ENCODE measurements at regions not wholly inside any gene's neighbourhood (a gene's known extent, or its start where the extent isn't known, plus 50 kb on each side); places are given as distances from the start of the nearest gene placed in this dataset.
"Not testable (repeated sequence)": the region's sequence is repeated elsewhere in the genome, so short reads cannot be mapped to it uniquely, and the experiment has no call there.

DNA sequence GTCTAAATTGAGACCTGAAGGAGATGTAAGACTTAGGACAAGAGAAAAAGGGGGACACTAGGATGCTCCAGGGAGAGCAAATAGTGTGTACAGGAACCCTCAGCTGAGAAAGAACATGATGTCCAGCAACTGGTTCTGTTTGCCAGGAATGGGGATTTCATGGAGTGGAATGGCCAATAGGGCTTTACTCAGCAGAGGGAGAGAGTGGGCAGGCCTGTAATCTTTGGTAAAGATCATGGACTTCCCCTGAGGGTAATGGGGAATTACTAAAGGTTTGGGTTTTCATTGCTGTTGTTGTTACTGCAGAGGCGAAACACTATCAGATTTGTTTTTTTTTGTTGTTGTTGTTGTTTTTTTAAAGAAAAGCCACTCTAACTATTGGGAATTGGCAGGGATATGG, 99.0 kb downstream of the SCN11A start:
- Histone ChIP-seq H3K27ac (no peak overlapping the region), H3K9ac (no peak overlapping the region), H3K27me3 (ENCODE audit: insufficient read depth, low read depth) (no peaks in the 10 kb centered on the region), H3K79me2 (ENCODE audit: insufficient read depth, low read depth) (no peaks in the 10 kb centered on the region), H3K36me3 (ENCODE audit: insufficient read depth) (no peaks in the 10 kb centered on the region), H2AFZ (ENCODE audit: low read depth) (no peak overlapping the region), H3K4me1 (ENCODE audit: low read depth, poor library complexity, severe bottlenecking) (no peaks in the 10 kb centered on the region), H3K4me2 (no peak overlapping the region), H4K20me1 (ENCODE audit: insufficient read depth) (no peaks in the 10 kb centered on the region), H3K4me3 (IDR thresholded peaks at IDR 0.05; ENCODE audit: insufficient read depth, low read depth, low read length) (no peak overlapping the region)
- no peak for TF ChIP-seq CTCF (conservative IDR thresholded peaks at IDR 0.05; ENCODE audit: low read depth, low read length)

DNA sequence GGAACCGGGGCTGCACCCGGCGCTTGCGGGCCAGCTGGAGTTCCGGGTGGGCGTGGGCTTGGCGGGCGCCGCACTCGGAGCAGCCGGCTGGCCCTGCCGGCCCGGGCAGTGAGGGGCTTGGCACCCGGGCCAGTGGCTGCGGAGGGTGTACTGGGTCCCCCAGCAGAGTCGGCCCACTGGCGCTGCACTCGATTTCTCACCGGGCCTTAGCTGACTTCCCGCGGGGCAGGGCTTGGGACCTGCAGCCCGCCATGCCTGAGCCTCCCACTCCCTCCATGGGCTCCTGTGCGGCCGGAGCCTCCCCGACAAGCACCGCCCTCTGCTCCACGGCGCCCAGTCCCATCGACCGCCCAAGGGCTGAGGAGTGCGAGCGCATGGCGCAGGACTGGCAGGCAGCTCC, 100.6 kb downstream of the SCN11A start:
- not testable (repeated sequence) for H3K9ac ChIP-seq; H3K4me3 ChIP-seq (IDR thresholded peaks at IDR 0.05; ENCODE audit: insufficient read depth, low read depth, low read length); H3K79me2 ChIP-seq (ENCODE audit: insufficient read depth, low read depth); H4K20me1 ChIP-seq (ENCODE audit: insufficient read depth); H3K36me3 ChIP-seq (ENCODE audit: insufficient read depth); H2AFZ ChIP-seq (ENCODE audit: low read depth); H3K4me1 ChIP-seq (ENCODE audit: low read depth, poor library complexity, severe bottlenecking); H3K4me2 ChIP-seq; H3K27me3 ChIP-seq (ENCODE audit: insufficient read depth, low read depth); H3K27ac ChIP-seq

DNA sequence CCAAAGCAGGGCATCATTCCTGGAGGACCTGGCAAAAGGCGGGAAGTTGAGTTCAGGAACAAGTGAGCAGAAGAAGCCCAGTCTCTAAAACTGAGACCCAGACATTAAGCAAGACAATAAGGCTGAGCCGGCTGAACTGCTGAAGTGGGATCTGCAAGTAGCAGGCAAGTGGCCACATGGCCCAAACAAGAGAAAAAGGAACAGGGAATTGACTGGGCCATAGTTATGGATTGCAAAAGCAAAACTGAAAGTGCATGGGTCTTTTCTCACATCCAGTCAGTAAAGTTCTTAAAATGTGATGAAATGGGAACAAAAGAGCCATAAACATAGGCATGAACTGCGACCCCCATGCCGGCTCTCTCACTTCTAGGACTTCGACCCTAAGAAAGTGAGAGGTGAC, 101.2 kb downstream of the SCN11A start:
- Histone ChIP-seq H3K36me3 (ENCODE audit: insufficient read depth) (no peaks in the 10 kb centered on the region), H3K4me1 (ENCODE audit: low read depth, poor library complexity, severe bottlenecking) (no peaks in the 10 kb centered on the region), H3K9ac (no peak overlapping the region), H2AFZ (ENCODE audit: low read depth) (no peak overlapping the region), H3K4me3 (IDR thresholded peaks at IDR 0.05; ENCODE audit: insufficient read depth, low read depth, low read length) (no peak overlapping the region), H3K4me2 (no peak overlapping the region), H3K79me2 (ENCODE audit: insufficient read depth, low read depth) (no peaks in the 10 kb centered on the region), H3K27me3 (ENCODE audit: insufficient read depth, low read depth) (no peaks in the 10 kb centered on the region), H3K27ac (no peak overlapping the region), H4K20me1 (ENCODE audit: insufficient read depth) (no peaks in the 10 kb centered on the region)
- no peak for TF ChIP-seq CTCF (conservative IDR thresholded peaks at IDR 0.05; ENCODE audit: low read depth, low read length)

GRCh38 chr3:38949994-38950393, 101.8 kb downstream of the SCN11A start:
- Histone ChIP-seq H3K4me1 (ENCODE audit: low read depth, poor library complexity, severe bottlenecking) (no peaks in the 10 kb centered on the region), H2AFZ (ENCODE audit: low read depth) (no peak overlapping the region), H3K27me3 (ENCODE audit: insufficient read depth, low read depth) (no peaks in the 10 kb centered on the region), H3K79me2 (ENCODE audit: insufficient read depth, low read depth) (no peaks in the 10 kb centered on the region), H3K4me3 (IDR thresholded peaks at IDR 0.05; ENCODE audit: insufficient read depth, low read depth, low read length) (no peak overlapping the region), H4K20me1 (ENCODE audit: insufficient read depth) (no peaks in the 10 kb centered on the region), H3K27ac (no peak overlapping the region), H3K4me2 (no peak overlapping the region), H3K36me3 (ENCODE audit: insufficient read depth) (no peaks in the 10 kb centered on the region), H3K9ac (no peak overlapping the region)
- TF ChIP-seq CTCF (conservative IDR thresholded peaks at IDR 0.05; ENCODE audit: low read depth, low read length), result no peak

GRCh38 chr3:38940394-38940793, 111.3 kb downstream of the SCN11A start:
- Histone ChIP-seq H3K9ac (no peak overlapping the region), H2AFZ (ENCODE audit: low read depth) (no peak overlapping the region)
- no peak for TF ChIP-seq CTCF (conservative IDR thresholded peaks at IDR 0.05; ENCODE audit: low read depth, low read length)

More at GRCh38 chr3:38940394-38940793, 111.3 kb downstream of the SCN11A start:
- H3K27me3 ChIP-seq (ENCODE audit: insufficient read depth, low read depth), result no peaks in the 10 kb centered on the region
- no peak overlapping the region for H3K27ac ChIP-seq
- no peak overlapping the region for H3K4me2 ChIP-seq
- no peaks in the 10 kb centered on the region for H3K79me2 ChIP-seq (ENCODE audit: insufficient read depth, low read depth)
- H3K4me1 ChIP-seq (ENCODE audit: low read depth, poor library complexity, severe bottlenecking), result no peaks in the 10 kb centered on the region
- no peaks in the 10 kb centered on the region for H3K36me3 ChIP-seq (ENCODE audit: insufficient read depth)
- H3K4me3 ChIP-seq (IDR thresholded peaks at IDR 0.05; ENCODE audit: insufficient read depth, low read depth, low read length), result no peak overlapping the region
- H4K20me1 ChIP-seq (ENCODE audit: insufficient read depth), result no peaks in the 10 kb centered on the region
